ENCODE measurements at regions not wholly inside any gene's neighbourhood (a gene's known extent, or its start where the extent isn't known, plus 50 kb on each side); places are given as distances from the start of the nearest gene placed in this dataset.

DNA sequence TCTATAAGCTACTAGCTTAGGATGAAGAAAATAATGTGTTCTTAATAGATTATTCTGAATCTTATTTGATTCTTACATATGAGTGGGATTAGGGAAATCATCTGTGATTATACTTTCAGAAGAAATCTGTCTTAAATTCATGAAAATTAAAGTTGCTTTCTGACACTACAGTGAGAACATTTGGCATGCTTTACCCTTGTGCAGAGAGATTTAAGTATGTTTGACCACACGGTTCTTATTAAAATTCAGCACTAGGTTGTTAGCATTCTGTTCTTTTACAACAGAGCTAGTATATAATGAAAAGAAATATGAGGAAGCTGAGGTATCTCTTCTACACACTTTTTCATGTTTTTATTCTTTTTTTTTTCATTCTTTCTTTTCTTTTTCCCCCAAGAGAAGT, 2723.9 kb downstream of the PCDH9 start:
- no peak overlapping the region for H3K27ac ChIP-seq (ENCODE audit: extremely low read length, insufficient read depth, low read length)
- TF ChIP-seq, protein P1, sequence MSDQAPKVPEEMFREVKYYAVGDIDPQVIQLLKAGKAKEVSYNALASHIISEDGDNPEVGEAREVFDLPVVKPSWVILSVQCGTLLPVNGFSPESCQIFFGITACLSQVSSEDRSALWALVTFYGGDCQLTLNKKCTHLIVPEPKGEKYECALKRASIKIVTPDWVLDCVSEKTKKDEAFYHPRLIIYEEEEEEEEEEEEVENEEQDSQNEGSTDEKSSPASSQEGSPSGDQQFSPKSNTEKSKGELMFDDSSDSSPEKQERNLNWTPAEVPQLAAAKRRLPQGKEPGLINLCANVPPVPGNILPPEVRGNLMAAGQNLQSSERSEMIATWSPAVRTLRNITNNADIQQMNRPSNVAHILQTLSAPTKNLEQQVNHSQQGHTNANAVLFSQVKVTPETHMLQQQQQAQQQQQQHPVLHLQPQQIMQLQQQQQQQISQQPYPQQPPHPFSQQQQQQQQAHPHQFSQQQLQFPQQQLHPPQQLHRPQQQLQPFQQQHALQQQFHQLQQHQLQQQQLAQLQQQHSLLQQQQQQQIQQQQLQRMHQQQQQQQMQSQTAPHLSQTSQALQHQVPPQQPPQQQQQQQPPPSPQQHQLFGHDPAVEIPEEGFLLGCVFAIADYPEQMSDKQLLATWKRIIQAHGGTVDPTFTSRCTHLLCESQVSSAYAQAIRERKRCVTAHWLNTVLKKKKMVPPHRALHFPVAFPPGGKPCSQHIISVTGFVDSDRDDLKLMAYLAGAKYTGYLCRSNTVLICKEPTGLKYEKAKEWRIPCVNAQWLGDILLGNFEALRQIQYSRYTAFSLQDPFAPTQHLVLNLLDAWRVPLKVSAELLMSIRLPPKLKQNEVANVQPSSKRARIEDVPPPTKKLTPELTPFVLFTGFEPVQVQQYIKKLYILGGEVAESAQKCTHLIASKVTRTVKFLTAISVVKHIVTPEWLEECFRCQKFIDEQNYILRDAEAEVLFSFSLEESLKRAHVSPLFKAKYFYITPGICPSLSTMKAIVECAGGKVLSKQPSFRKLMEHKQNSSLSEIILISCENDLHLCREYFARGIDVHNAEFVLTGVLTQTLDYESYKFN (CRISPR knock-in tag; conservative IDR thresholded peaks at IDR 0.05): no peak
- TF ChIP-seq, protein P2, sequence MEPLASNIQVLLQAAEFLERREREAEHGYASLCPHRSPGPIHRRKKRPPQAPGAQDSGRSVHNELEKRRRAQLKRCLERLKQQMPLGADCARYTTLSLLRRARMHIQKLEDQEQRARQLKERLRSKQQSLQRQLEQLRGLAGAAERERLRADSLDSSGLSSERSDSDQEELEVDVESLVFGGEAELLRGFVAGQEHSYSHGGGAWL (CRISPR knock-in tag; IDR thresholded peaks at IDR 0.05): no peak
- TF ChIP-seq BORCS8-MEF2B (CRISPR knock-in tag; IDR thresholded peaks at IDR 0.05): no peak
- TF ChIP-seq SYNCRIP (IDR thresholded peaks at IDR 0.05; ENCODE audit: insufficient read depth, low read depth, low read length): no peak
- TF ChIP-seq KLF12 (CRISPR knock-in tag; IDR thresholded peaks at IDR 0.05; ENCODE audit: borderline replicate concordance): no peak
- TF ChIP-seq, protein P3, sequence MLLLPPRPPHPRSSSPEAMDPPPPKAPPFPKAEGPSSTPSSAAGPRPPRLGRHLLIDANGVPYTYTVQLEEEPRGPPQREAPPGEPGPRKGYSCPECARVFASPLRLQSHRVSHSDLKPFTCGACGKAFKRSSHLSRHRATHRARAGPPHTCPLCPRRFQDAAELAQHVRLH (CRISPR knock-in tag; IDR thresholded peaks at IDR 0.05; ENCODE audit: borderline replicate concordance, low read depth): no peak
- TF ChIP-seq FOSL1 (CRISPR knock-in tag; IDR thresholded peaks at IDR 0.05; ENCODE audit: borderline replicate concordance): no peak
- no peak for TF ChIP-seq TAF1 (CRISPR knock-in tag; IDR thresholded peaks at IDR 0.05)
- no peak for TF ChIP-seq RXRB (CRISPR knock-in tag; IDR thresholded peaks at IDR 0.05; ENCODE audit: borderline replicate concordance)
- no peak for TF ChIP-seq ZNF451 (CRISPR knock-in tag; IDR thresholded peaks at IDR 0.05)
- TF ChIP-seq ZNF30 (CRISPR knock-in tag; IDR thresholded peaks at IDR 0.05): no peak
- ATAC-seq: no peak
- no peak overlapping the region for H3K4me2 ChIP-seq (ENCODE audit: low read depth, low read length)
- H2AFZ ChIP-seq (ENCODE audit: low read length): no peak overlapping the region
- no peak overlapping the region for H3K4me3 ChIP-seq (replicated peaks in 1 of 3; ENCODE audit: insufficient read depth in 1 of 3, low read depth in 2 of 3, low read length in 3 of 3)
- no peaks in the 10 kb centered on the region for H3K9me3 ChIP-seq (ENCODE audit: low read length)
- CTCF ChIA-PET (ENCODE audit: low intra/inter-chr PET ratio, low total read pairs): no interaction called here
- FAIRE-seq: no peak
- H3K4me1 ChIP-seq (ENCODE audit: insufficient read depth, low read length): no peaks in the 10 kb centered on the region
- 0% methylated on average over 1 of the region's 1 CpG for WGBS (ENCODE audit: low lambda C conversion rate)
- POLR2A ChIA-PET: no interaction called here
- in situ Hi-C loops (cut with HindIII; ENCODE audit: extremely low pct_ligation_motif_present, low pct_unique_long_range_greater_than_20kb): no loop called here
- H3K79me2 ChIP-seq (ENCODE audit: insufficient read depth, low read length): no peaks in the 10 kb centered on the region
- no peak for DNase-seq (ENCODE audit: low spot score)
- BruUV-seq (replicated peaks): no TSS peak
- H3K27me3 ChIP-seq (ENCODE audit: control insufficient read depth in 1 of 2, insufficient read depth in 2 of 2, low read length in 2 of 2): no peaks in the 10 kb centered on the region
- intact Hi-C loops (cut with micrococcal nuclease; ENCODE audit: unreplicated experiment): no loop called here
- H3K36me3 ChIP-seq (replicated peaks in 1 of 2; ENCODE audit: control insufficient read depth in 1 of 2, insufficient read depth in 2 of 2, low read length in 2 of 2): no peaks in the 10 kb centered on the region
- no peak overlapping the region for H3K9ac ChIP-seq (ENCODE audit: insufficient read depth, low read depth, low read length)
- H4K20me1 ChIP-seq (ENCODE audit: insufficient read depth, low read length): no peaks in the 10 kb centered on the region
